GM18909 (cell line): ENCODE measurements at regions not wholly inside any gene's neighbourhood (a gene's known extent, or its start where the extent isn't known, plus 50 kb on each side); places are given as distances from the start of the nearest gene placed in this dataset.
"Not testable (repeated sequence)": the region's sequence is repeated elsewhere in the genome, so short reads cannot be mapped to it uniquely, and the experiment has no call there.

Experiments used
- ATAC-seq: cut with Tn5 transposase; IDR thresholded peaks from one replicate; pipeline ENCODE4 v1.9.1; 2021; ENCODE audit warnings: mild to moderate bottlenecking; ENCODE audit not compliant: unreplicated experiment, poor library complexity

DNA sequence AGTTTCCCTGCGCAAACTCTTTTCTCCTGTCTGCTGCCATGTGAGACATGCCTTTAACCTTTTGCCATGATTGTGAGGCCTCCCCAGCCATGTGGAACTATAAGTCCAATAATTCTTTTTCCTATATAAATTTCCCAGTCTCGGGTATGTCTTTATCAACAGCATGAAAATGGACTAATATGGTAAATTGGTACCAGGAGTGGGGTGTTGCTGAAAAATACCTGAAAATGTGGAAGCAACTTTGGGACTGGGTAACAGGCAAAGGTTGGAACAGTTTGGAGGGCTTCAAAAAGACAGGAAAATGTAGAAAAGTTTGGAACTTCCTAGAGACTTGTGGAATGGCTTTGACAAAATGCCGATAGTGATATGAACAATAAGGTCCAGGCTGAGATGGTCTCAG, 578.9 kb upstream of the CYLC2 start:
- not testable (repeated sequence) for ATAC-seq

DNA sequence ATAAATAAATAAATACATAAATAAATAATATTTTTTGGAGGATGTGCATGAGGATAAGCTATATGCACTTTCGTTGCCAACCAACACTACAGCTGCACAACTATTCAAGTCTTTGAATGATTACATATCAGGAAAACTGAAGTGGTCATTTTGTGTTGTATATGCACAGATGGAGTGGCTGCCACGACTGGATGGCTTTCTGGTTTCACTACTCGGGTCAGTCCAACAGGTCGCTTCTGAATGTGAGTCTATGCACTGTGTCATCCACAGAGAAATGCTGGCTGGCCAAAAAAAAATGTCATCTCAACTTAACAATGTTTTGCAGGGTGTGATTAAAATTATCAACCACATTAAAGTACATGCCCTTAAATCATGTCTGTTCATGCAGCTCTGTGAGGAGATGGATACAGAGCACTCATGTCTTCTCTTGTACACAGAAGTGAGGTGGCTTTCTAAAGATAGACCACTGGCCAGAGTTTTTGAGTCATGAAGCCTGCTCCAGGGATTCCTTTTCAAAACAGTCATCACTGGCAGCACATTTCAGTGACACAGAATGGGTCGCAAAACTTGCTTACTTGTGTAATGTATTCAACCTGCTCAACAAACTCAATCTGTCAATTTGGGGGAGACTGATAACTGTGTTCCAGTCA, 589.8 kb upstream of the CYLC2 start:
- no peak for ATAC-seq

DNA sequence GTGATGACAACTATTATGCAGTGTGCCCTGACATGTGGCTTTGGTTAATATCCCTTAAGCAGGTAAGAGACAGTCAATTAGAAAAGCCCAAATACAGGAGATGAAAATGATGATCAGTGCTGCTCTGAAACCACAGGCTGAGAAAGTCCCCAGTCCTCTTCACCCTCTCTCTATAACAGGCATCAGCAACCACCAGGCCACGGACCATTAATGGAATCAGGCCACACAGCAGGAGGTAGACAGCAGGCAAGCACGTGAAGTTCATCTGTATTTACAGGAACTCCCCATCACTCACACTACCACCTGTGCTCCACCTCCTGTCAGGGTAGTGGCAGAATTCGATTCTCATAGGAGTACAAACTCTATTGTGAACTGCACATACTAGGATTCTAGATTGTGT, 591.6 kb upstream of the CYLC2 start:
- ATAC-seq: no peak

GRCh38 chr9:102398205-102398604, 596.9 kb upstream of the CYLC2 start:
- ATAC-seq: no peak

- ATAC-seq: not testable (repeated sequence)
Observed at GRCh38 chr9:102385620-102386019, 609.5 kb upstream of the CYLC2 start.

DNA sequence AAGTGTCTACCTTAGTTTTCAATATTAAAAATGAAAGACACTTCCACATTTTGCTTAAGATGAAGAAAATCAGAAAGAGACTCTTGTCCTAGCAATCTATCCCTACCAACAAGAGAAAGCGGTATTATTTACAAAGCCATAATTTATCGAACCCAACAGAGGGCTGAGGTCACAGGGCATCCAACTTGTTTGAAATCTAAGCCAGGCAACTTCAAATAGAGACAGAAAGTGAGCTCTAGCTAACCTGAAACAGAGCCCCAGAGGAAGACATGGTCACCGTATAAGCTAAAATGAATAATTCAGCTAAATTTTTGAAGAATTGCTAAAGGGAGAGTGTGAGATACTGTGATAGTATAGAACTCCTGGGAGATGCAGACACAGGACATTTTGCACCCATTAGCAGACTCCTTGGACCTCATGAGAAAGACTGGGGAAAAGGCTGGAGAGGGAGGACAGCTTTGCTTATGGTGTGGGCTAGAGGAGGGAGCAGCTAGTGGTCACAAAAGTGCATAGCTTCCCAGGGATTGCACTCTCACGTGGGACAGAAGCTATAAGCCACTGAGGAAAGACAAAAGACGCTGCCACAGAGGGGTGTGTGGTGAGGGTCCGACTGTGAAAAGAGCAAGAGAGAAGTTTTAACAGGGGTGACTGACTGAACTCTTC, 624.2 kb upstream of the GRIN3A start:
- ATAC-seq: no peak

GRCh38 chr9:102360846-102361245, 622.4 kb upstream of the GRIN3A start:
- ATAC-seq: no peak

DNA sequence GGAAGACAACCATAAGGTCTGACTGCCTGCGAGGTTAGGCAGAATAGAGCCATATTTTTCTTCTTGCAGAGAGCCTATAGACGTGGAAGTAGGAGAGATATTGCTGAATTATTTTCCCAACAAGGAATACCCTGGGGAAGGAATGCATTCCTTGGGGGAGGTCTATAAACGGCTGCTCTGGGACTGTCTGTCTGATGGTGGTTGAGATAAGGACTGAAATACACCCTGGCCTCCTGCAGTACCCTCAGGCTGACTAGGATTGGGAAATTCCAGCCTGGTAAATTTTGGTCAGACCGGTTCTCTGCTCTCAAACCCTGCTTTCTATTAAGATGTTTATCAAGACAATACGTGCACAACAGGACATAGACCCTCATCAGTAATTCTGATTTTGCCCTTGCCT, 617.5 kb upstream of the GRIN3A start:
- ATAC-seq: no peak

DNA sequence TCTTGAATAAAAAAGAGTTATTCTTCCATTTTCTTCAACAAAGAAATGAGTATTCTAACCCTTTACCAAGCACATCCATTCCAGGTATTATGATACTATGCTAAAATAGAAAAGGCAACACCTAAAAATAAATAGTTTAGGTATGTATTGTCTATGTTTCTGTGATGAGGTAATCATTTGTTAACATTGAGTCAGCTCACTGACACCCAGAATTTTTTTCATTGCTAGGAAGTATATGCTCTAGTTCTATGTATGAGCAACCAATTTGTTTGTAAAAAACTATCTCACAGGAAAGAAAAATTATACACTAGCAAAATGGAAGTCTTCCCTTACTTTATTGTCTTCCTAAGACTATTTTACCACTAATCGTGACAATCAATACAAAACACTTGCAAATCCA, 615.6 kb upstream of the GRIN3A start:
- ATAC-seq: no peak

- ATAC-seq: not testable (repeated sequence)
Observed at GRCh38 chr9:102337471-102337870, 599.0 kb upstream of the GRIN3A start.

DNA sequence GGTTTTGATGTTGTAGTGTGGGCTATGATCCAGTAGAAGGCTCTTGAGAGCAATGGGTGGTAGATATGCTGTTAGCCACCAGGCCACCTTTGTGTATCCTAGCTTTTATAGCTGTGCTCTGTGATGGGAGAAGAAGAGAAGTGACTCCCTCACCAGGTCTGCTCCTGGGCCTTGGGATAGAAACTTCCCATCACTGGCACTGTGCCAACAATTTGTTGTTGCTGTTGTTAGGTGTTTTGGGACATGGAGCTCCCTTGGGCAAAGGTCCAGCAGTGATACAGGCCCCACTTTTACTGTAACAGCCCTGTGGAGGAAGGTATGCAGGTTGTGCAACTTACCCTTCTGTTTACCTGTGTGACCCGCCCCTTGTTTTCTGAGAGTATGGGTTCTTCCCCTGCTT, 570.9 kb upstream of the GRIN3A start:
- no peak for ATAC-seq

- ATAC-seq: no peak
Observed at GRCh38 chr9:102295188-102295587, 556.7 kb upstream of the GRIN3A start.

DNA sequence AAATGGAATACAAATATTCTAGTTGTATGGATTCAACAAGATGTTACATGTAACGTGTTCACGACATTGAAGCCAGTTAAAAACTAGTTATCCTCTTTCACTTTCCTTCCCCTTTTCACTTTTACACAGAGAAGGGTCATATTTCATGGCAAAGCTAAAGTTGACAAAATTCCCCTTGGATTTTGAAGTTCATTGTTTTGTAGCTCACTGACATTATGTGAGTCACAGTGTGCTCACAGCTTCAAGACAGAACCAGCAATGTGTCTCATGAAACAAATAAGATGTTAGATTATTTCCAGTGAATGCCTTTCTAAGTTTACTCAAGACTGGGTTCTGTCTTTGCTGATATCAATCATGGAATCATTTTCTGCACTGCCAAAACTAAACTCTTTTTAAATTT, 535.5 kb upstream of the GRIN3A start:
- ATAC-seq: no peak

- no peak for ATAC-seq
Observed at GRCh38 chr9:102253099-102253498, 514.7 kb upstream of the GRIN3A start.

GRCh38 chr9:102244916-102245315, 506.5 kb upstream of the GRIN3A start:
- ATAC-seq: no peak

DNA sequence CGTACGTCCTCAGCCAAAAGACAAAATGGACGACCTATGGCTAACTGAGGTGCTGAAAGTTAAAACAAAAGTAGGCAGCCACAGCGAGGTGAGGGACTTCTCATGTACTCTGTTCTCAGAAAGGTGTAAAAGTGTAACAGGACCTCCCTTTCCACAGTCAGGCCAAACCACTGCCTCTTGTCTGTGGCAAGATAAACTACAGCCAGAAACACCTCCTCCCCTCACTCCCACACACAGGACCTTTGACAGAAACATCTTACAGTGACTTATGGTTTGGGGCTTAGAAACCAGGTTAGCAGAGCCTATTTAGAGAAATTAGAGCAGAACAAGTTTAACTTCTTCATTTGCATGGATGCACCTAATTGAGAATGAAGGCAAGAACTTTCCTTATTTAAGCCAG, 499.1 kb upstream of the GRIN3A start:
- ATAC-seq: no peak

DNA sequence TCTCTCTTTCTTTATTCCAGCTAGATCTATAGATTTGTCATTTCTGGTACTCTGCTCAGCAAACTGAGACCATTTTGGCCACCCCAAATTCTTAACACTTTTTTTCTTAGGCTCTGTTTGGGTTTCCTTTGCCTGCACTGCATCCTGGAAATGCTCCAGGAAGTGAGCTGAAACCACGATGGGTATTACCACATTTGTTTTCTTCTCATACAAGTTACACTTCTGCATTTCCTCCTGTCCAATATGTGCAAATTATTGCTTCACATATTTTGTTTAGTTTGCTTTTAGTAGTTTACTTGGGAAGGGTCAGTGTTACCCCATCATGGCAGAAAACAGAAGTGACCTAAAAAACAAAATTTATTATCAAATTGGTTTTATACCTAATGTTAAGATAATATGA, 498.6 kb upstream of the GRIN3A start:
- ATAC-seq: no peak

DNA sequence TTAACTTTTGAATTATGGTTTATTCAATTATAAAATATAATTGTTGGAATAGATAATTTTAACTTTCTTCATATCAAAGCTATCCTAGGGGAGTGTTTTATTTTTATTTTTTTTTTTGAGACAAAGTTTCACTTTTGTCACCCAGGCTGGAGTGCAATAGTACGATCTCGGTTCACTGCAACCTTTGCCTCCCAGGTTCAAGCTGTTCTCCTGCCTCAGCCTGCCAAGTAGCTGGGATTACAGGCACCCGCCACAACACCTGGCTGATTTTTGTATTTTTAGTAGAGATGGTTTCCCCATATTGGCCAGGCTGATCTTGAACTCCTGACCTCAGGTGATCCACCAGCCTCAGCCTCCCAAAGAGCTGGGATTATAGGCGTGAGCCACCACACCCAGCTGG, 489.0 kb upstream of the GRIN3A start:
- not testable (repeated sequence) for ATAC-seq

GRCh38 chr9:102225841-102226441, 487.5 kb upstream of the GRIN3A start:
- ATAC-seq: no peak

DNA sequence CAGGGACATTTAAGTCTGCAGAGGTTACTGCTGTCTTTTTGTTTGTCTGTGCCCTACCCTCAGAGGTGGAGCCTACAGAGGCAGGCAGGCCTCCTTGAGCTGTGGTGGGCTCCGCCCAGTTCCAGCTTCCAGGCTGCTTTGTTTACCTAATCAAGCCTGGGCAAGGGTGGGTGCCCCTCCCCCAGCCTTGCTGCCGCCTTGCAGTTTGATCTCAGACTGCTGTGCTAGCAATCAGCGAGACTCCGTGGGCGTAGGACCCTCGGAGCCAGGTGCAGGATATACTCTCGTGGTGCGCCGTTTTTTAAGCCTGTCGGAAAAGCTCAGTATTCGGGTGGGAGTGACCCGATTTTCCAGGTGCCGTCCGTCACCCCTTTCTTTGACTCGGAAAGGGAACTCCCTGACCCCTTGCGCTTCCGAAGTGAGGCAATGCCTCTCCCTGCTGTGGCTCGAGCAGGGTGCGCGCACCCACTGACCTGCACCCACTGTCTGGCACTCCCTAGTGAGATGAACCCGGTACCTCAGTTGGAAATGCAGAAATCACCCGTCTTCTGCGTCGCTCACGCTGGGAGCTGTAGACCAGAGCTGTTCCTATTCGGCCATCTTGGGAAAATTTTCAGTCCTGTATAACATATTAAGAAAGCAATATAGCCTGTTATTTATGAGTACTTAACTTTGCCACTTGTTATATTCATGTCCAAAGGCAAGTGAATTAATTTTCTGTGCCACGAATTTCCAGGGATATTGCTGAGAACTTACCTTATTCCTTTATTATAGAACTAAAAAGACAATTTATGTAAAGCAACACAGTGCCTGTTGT, 485.1 kb upstream of the GRIN3A start:
- not testable (repeated sequence) for ATAC-seq

- no peak for ATAC-seq
Observed at GRCh38 chr9:102209176-102209575, 470.7 kb upstream of the GRIN3A start.
